GM12864 (cell line): ENCODE measurements at regions not wholly inside any gene's neighbourhood (a gene's known extent, or its start where the extent isn't known, plus 50 kb on each side); places are given as distances from the start of the nearest gene placed in this dataset.

Experiments
- DNase-seq: peaks from one replicate; pipeline ENCODE4 v3.0.0-alpha.2; 2011; ENCODE audit warnings: low read depth
- H3K4me3 ChIP-seq: 2 replicates; pipeline ENCODE4 v1.5.1; 2011; ENCODE audit warnings: mild to moderate bottlenecking, low read depth, low read length, control low read depth
- TF ChIP-seq, protein P1 (sequence below): IDR thresholded peaks from 2 replicates; pipeline ENCODE4 v1.5.1; 2011; ENCODE audit warnings: low read depth, mild to moderate bottlenecking, moderate library complexity, low read length, control low read depth, inconsistent platforms; ENCODE audit errors: missing control alignments

DNA sequence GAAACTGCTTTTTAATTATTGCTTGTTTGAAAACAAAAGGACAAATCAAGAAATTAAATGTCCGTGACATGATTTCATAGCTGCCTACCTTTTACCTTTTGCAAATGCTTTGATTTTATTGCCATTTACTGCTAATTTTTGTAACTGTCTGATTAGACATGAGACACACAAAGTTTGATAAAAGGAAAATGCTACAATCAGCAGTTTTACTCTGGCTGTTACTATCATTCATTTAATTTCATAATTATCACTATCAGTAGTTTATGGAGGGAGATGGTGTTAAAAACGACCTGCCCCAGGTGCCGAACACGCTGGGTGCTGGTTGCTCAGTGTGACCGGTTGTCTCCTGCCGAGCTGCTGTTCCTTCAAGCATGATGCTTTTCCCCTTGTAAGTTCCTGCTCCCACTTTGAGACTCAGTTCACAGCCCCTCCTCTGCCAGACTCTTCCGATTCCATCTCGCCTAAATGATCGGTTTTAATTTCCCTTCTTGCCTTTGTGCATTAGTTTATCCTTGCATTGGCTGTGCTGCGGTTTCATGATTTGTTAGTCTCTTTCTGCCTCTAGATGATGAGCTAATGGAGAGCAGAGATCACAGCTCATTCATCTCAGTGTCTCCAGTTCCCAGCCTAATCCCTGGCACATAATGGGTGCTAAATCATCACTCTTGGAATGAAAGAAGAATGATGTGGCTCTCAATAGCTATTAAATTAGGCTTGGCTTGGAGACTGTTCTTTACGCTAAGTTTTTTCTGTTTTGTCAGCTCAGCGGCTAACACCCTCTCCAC is 110.6 kb downstream of the PFKFB3 start:
- DNase-seq: no peak
- H3K4me3 ChIP-seq: no peak overlapping the region
- TF ChIP-seq, protein P1, sequence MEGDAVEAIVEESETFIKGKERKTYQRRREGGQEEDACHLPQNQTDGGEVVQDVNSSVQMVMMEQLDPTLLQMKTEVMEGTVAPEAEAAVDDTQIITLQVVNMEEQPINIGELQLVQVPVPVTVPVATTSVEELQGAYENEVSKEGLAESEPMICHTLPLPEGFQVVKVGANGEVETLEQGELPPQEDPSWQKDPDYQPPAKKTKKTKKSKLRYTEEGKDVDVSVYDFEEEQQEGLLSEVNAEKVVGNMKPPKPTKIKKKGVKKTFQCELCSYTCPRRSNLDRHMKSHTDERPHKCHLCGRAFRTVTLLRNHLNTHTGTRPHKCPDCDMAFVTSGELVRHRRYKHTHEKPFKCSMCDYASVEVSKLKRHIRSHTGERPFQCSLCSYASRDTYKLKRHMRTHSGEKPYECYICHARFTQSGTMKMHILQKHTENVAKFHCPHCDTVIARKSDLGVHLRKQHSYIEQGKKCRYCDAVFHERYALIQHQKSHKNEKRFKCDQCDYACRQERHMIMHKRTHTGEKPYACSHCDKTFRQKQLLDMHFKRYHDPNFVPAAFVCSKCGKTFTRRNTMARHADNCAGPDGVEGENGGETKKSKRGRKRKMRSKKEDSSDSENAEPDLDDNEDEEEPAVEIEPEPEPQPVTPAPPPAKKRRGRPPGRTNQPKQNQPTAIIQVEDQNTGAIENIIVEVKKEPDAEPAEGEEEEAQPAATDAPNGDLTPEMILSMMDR: no peak

DNA sequence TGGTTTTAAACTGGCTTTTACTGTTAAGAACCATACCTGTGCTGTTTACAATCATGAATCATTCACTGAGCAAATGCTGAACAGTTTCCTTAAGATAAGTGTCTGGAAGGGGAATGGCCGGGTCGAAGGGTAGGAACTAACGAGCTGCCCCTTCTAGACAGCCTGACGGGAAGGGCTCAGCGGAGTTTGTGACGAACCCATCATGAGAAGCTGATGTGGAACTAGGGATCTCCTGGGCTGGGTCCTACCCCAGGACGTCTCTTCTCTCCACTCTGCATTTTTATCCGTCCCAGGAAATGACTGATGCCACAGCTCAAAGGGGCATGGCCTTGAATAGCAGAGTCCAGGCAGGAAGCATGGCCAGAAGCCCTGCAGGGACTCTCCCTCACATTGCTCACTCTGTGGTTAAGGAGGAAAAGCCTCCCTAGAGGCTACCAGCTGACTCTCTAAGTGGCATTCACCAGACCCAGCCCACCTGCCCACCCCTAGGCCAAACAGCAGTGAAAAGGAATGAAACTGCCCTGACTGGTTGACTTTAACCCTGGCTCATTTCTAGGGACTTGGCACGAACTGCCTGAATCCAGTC is 112.0 kb downstream of the PFKFB3 start:
- TF ChIP-seq, protein P1: no peak
- no peak for DNase-seq
- no peak overlapping the region for H3K4me3 ChIP-seq

DNA sequence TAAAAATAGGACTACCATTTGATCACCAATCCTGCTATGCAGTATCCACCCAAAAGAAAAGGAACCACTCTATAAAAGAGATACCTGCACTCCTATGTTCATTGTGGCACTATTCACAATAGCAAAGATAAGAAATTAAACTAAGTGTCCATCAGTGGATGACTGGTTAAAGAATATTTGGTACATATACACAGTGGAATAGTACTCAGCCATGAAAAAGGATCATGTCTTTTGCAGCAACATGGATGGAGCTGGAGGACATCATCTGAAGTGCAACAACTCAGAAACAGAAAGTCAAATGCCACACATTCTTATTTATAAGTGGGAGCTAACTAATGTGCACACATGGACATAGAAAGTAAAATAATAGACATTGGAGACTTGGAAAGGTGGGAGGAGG is 116.4 kb downstream of the PFKFB3 start:
- no peak overlapping the region for H3K4me3 ChIP-seq
- TF ChIP-seq, protein P1: no peak
- no peak for DNase-seq

DNA sequence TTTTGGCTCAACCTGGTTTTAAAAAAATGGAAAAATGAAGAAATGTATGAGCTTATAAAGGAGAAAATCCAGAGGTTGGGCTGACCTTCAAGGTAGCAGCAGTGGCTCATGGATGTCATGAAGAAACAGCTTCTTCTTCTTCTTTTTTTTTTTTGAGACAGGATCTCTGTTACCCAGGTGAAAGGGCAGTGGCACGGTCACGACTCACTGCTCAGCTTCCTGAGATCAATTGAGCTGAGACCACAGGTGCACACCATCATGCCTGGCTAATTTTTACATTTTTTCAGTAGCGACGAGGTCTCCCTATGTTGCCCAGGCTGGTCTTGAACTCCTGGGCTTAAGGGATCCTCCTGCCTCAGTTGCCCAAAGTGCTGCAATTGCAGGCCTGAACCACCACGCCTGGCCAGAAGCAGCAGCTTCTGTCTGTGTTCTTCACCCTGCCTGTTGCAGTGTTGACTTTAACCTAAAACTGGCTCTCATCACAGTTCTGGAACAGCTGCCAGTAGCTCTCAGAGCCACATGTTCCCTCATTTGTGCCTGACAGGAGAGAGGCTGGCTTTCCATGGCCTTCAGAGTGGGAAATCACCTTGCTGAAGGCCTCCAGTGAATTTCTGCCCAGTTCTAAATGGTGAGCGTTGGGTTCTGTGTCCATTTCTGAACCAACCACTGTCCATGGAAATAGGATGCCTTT is 117.7 kb downstream of the PFKFB3 start:
- no peak overlapping the region for H3K4me3 ChIP-seq
- no peak for DNase-seq
- TF ChIP-seq, protein P1: no peak

DNA sequence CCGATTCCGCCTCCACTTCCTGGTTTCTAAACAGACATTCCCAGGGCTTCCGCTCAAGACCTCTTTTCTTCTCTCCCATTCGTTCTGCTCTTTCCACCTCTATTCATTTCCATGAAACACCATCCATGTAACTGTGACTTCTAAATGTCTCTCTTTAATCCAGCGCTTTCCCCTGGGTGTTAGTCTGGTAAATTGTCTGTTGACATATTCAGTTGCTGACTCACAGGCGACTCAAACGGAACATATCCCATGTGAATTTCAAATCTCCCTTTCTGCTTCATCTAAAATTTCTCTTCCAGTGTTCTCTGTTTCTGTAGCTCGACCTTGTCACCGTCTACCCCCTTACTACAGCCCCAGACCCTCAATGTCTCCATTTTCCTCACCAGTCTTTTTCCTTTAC is 119.1 kb downstream of the PFKFB3 start:
- TF ChIP-seq, protein P1: no peak
- H3K4me3 ChIP-seq: no peak overlapping the region
- no peak for DNase-seq

DNA sequence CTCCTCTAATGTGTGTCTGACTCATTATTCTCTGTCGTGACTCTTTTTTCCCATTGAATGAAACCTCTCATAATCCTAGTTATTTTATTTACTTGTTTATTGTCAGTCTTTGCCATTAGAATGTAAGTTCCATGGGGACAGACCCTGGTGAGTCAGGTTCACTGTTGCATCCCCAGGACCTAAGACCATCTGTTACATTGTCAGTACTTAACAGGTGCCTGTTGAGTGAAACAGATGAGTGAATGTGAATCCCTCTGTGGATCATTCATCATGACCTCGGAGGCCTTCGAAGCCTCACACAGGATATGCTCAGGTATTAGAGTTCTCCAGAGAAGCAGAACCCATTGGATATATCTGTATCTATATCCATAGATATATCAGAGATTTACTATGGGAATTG is 120.1 kb downstream of the PFKFB3 start:
- no peak overlapping the region for H3K4me3 ChIP-seq
- TF ChIP-seq, protein P1: no peak
- DNase-seq: no peak
